OCI-LY7 (cell line): ENCODE measurements at regions not wholly inside any gene's neighbourhood (a gene's known extent, or its start where the extent isn't known, plus 50 kb on each side); places are given as distances from the start of the nearest gene placed in this dataset.

Experiments used
- BruUV-seq: library from RNA; stranded (reverse); fragments of 400-500 nt; replicated peaks from 2 replicates; lab custom pipeline; 2021; lab: Mats Ljungman, UMichigan
- CTCF ChIA-PET: fragments of 300-600 bp; sonication (Branson Sonifier 250); formaldehyde crosslinking; loops from one replicate; lab custom pipeline; 2022; ENCODE audit warnings: antibody characterized with exemption; ENCODE audit not compliant: unreplicated experiment; lab: Charles Lee
- POLR2A ChIA-PET: fragments of 300-600 bp; sonication (Branson Sonifier 250); formaldehyde crosslinking; loops from one replicate; lab custom pipeline; 2022; ENCODE audit warnings: antibody characterized with exemption; lab: Charles Lee
- DNase-seq: peaks from one replicate; pipeline ENCODE4 v3.0.0-alpha.2; 2015; ENCODE audit warnings: low spot score
- H2AFZ ChIP-seq: fragments of 200-600 bp; sonication (generic), shearing (Covaris generic); 2 replicates; pipeline ENCODE4 v1.6.1; 2014; ENCODE audit warnings: mild to moderate bottlenecking, antibody characterized with exemption, low read length, moderate library complexity
- H3K27ac ChIP-seq: fragments of 200-600 bp; sonication (generic); 2 replicates; pipeline ENCODE4 v1.5.1; 2014; ENCODE audit warnings: mixed run types, low read depth, mild to moderate bottlenecking, moderate library complexity, low read length, inconsistent platforms; ENCODE audit not compliant: poor library complexity, severe bottlenecking
- H3K36me3 ChIP-seq: fragments of 200-600 bp; sonication (generic); 2 replicates; pipeline ENCODE4 v1.6.1; 2014; ENCODE audit warnings: mild to moderate bottlenecking, antibody characterized with exemption, low read length, moderate library complexity, mixed read lengths; ENCODE audit not compliant: insufficient read depth
- H3K4me1 ChIP-seq: fragments of 200-600 bp; sonication (generic); 2 replicates; pipeline ENCODE4 v1.5.1; 2014; ENCODE audit warnings: mild to moderate bottlenecking, low read length; ENCODE audit not compliant: insufficient read depth, poor library complexity, severe bottlenecking
- H3K4me2 ChIP-seq: fragments of 200-600 bp; sonication (generic); 2 replicates; pipeline ENCODE4 v1.6.1; 2014; ENCODE audit warnings: mild to moderate bottlenecking, low read length
- H3K4me3 ChIP-seq: fragments of 200-600 bp; sonication (generic); 2 replicates; pipeline ENCODE4 v1.5.1; 2014; ENCODE audit warnings: mild to moderate bottlenecking, low read depth, low read length; ENCODE audit not compliant: poor library complexity, severe bottlenecking
- H3K79me2 ChIP-seq: fragments of 200-600 bp; sonication (generic); 2 replicates; pipeline ENCODE4 v1.6.1; 2016; ENCODE audit warnings: low read depth, mild to moderate bottlenecking, low read length, moderate library complexity, mixed read lengths; ENCODE audit not compliant: insufficient read depth
- H3K9me2 ChIP-seq: fragments of 200-600 bp; sonication (generic); 2 replicates; pipeline ENCODE4 v1.6.1; 2016; ENCODE audit warnings: mild to moderate bottlenecking, low read length, mixed read lengths; ENCODE audit not compliant: insufficient read depth
- H3K9me3 ChIP-seq: fragments of 200-600 bp; sonication (generic); 2 replicates; pipeline ENCODE4 v1.6.1; 2014; ENCODE audit warnings: mild to moderate bottlenecking, mixed run types, low read length, mixed read lengths
- H4K20me1 ChIP-seq: fragments of 200-600 bp; sonication (generic); 2 replicates; pipeline ENCODE4 v1.6.1; 2014; ENCODE audit warnings: mild to moderate bottlenecking, antibody characterized with exemption, low read length, moderate library complexity, mixed read lengths; ENCODE audit not compliant: insufficient read depth
- EZH2phosphoT487 ChIP-seq: fragments of 200-600 bp; sonication (generic); IDR thresholded peaks from 2 replicates; pipeline ENCODE4 v1.6.1; 2018; ENCODE audit warnings: low read depth, borderline replicate concordance, mild to moderate bottlenecking, mixed run types, antibody characterized with exemption, low read length, moderate library complexity, mixed read lengths
- intact Hi-C: fragments of 100-400 bp; cut with micrococcal nuclease; formaldehyde crosslinking; loops from one replicate; pipeline ENCODE4 v1.10.0; 2022; ENCODE audit not compliant: unreplicated experiment
- TF ChIP-seq, protein P1 (sequence below): fragments of 200-600 bp; sonication (generic); conservative IDR thresholded peaks from 2 replicates; pipeline ENCODE4 v1.5.1; 2014; ENCODE audit warnings: mild to moderate bottlenecking, antibody characterized with exemption, low read length, moderate library complexity, mixed read lengths

GRCh38 chr14:53703457-53703856 is 253.2 kb downstream of the BMP4 start:
- Histone ChIP-seq H4K20me1 (no peaks in the 10 kb centered on the region), H3K4me2 (no peak overlapping the region), H3K36me3 (no peaks in the 10 kb centered on the region), H3K9me3 (no peaks in the 10 kb centered on the region), H3K79me2 (no peaks in the 10 kb centered on the region), H3K27ac (no peak overlapping the region), H3K9me2 (no peaks in the 10 kb centered on the region), H2AFZ (no peak overlapping the region), H3K4me1 (no peaks in the 10 kb centered on the region), H3K4me3 (no peak overlapping the region)
- no peak for DNase-seq
- intact Hi-C loops, result no loop called here
- ChIA-PET POLR2A (interaction anchor here (1.2 to 1.3 kb wide), 2 partner anchors 18 to 166 kb away, joined by 3 to 4 read pairs; no protein-coding TSS in a partner anchor), CTCF (no interaction called here)
- BruUV-seq, result no TSS peak
- TF ChIP-seq, protein P1, sequence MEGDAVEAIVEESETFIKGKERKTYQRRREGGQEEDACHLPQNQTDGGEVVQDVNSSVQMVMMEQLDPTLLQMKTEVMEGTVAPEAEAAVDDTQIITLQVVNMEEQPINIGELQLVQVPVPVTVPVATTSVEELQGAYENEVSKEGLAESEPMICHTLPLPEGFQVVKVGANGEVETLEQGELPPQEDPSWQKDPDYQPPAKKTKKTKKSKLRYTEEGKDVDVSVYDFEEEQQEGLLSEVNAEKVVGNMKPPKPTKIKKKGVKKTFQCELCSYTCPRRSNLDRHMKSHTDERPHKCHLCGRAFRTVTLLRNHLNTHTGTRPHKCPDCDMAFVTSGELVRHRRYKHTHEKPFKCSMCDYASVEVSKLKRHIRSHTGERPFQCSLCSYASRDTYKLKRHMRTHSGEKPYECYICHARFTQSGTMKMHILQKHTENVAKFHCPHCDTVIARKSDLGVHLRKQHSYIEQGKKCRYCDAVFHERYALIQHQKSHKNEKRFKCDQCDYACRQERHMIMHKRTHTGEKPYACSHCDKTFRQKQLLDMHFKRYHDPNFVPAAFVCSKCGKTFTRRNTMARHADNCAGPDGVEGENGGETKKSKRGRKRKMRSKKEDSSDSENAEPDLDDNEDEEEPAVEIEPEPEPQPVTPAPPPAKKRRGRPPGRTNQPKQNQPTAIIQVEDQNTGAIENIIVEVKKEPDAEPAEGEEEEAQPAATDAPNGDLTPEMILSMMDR, result no peak
- TF ChIP-seq EZH2phosphoT487, result no peak

GRCh38 chr14:53701108-53701875 is 255.3 kb downstream of the BMP4 start:
- H4K20me1 ChIP-seq, result no peaks in the 10 kb centered on the region
- no peaks in the 10 kb centered on the region for H3K4me1 ChIP-seq
- H3K27ac ChIP-seq, result no peak overlapping the region
- CTCF ChIA-PET, result no interaction called here
- no peak overlapping the region for H2AFZ ChIP-seq
- H3K9me2 ChIP-seq, result no peaks in the 10 kb centered on the region
- H3K36me3 ChIP-seq, result no peaks in the 10 kb centered on the region
- TF ChIP-seq, protein P1, result no peak
- no peak for TF ChIP-seq EZH2phosphoT487
- intact Hi-C loops, result no loop called here
- POLR2A ChIA-PET, result interaction anchor here (0.6 to 1.1 kb wide), 5 partner anchors 12 to 145 kb away, joined by 3 to 6 read pairs (median 3); no protein-coding TSS in a partner anchor
- no peak for DNase-seq
- no peak overlapping the region for H3K4me2 ChIP-seq
- H3K9me3 ChIP-seq, result no peaks in the 10 kb centered on the region
- no peak overlapping the region for H3K4me3 ChIP-seq
- no TSS peak for BruUV-seq
- H3K79me2 ChIP-seq, result no peaks in the 10 kb centered on the region
